ENCODE measurements at regions not wholly inside any gene's neighbourhood (a gene's known extent, or its start where the extent isn't known, plus 50 kb on each side); places are given as distances from the start of the nearest gene placed in this dataset.
A peak's percentile ranks its signal among the peaks of the same experiment; 100 is the strongest.

GRCh38 chr10:123398180-123398591, 244.0 kb downstream of the BUB3 start:
- TF ChIP-seq CTCF (IDR thresholded peaks at IDR 0.05) (no peak), EP300 (IDR thresholded peaks at IDR 0.05) (no peak), POLR2AphosphoS5 (IDR thresholded peaks at IDR 0.05) (no peak), POLR2A (IDR thresholded peaks at IDR 0.05) (no peak)
- H3K4me3 ChIP-seq, result no peak overlapping the region
- DNase-seq, result no peak
- no peaks in the 10 kb centered on the region for H3K9me3 ChIP-seq
- 64 to 65% methylated on average over 4 of the region's 4 CpGs for WGBS, 2 donors
- H3K36me3 ChIP-seq, result no peaks in the 10 kb centered on the region
- H3K27ac ChIP-seq, result no peak overlapping the region
- H3K4me1 ChIP-seq, result no peaks in the 10 kb centered on the region
- no peak for ATAC-seq (ENCODE audit: low FRiP score in 2 of 2)
- H3K27me3 ChIP-seq, result no peaks in the 10 kb centered on the region

GRCh38 chr10:123398756-123399155, 244.6 kb downstream of the BUB3 start:
- Histone ChIP-seq H3K27ac (no peak overlapping the region), H3K4me3 (no peak overlapping the region), H3K9me3 (no peaks in the 10 kb centered on the region), H3K27me3 (no peaks in the 10 kb centered on the region), H3K4me1 (no peaks in the 10 kb centered on the region), H3K36me3 (no peaks in the 10 kb centered on the region)
- no peak for DNase-seq
- TF ChIP-seq POLR2A (IDR thresholded peaks at IDR 0.05) (no peak), CTCF (IDR thresholded peaks at IDR 0.05) (no peak), POLR2AphosphoS5 (IDR thresholded peaks at IDR 0.05) (no peak), EP300 (IDR thresholded peaks at IDR 0.05) (no peak)
- ATAC-seq (ENCODE audit: low FRiP score in 2 of 2), result no peak

GRCh38 chr10:123399276-123399839, 245.2 kb downstream of the BUB3 start:
- DNase-seq, result no peak
- H3K27ac ChIP-seq, result no peak overlapping the region
- no peak overlapping the region for H3K4me3 ChIP-seq
- WGBS, 2 donors, result 84 to 89% methylated on average over 12 of the region's 12 CpGs
- H3K4me1 ChIP-seq, result no peaks in the 10 kb centered on the region
- H3K36me3 ChIP-seq, result no peaks in the 10 kb centered on the region
- no peaks in the 10 kb centered on the region for H3K27me3 ChIP-seq
- no peak for ATAC-seq (ENCODE audit: low FRiP score in 2 of 2)
- peaks cover 0 to 2% (median 0%) of the 10 kb centered on the region in 4 donors for H3K9me3 ChIP-seq
- no peak for TF ChIP-seq POLR2A (IDR thresholded peaks at IDR 0.05)
- no peak for TF ChIP-seq EP300 (IDR thresholded peaks at IDR 0.05)
- no peak for TF ChIP-seq POLR2AphosphoS5 (IDR thresholded peaks at IDR 0.05)
- no peak for TF ChIP-seq CTCF (IDR thresholded peaks at IDR 0.05)

- H3K4me3 ChIP-seq, result no peak overlapping the region
- ATAC-seq (ENCODE audit: low FRiP score in 2 of 2), result peak in 1 of 2 donors; percentile 38
- H3K4me1 ChIP-seq, result no peaks in the 10 kb centered on the region
- peaks cover 0 to 12% (median 0%) of the 10 kb centered on the region in 4 donors for H3K9me3 ChIP-seq
- WGBS, 2 donors, result 67 to 68% methylated on average over 3 of the region's 3 CpGs
- H3K27me3 ChIP-seq, result no peaks in the 10 kb centered on the region
- H3K36me3 ChIP-seq, result no peaks in the 10 kb centered on the region
- no peak overlapping the region for H3K27ac ChIP-seq
- no peak for TF ChIP-seq CTCF (IDR thresholded peaks at IDR 0.05)
- no peak for TF ChIP-seq EP300 (IDR thresholded peaks at IDR 0.05)
- no peak for TF ChIP-seq POLR2AphosphoS5 (IDR thresholded peaks at IDR 0.05)
- no peak for TF ChIP-seq POLR2A (IDR thresholded peaks at IDR 0.05)
- no peak for DNase-seq
These were observed 247.8 kb downstream of the BUB3 start for GRCh38 chr10:123402021-123402420.

- WGBS, 2 donors, result 72 to 81% methylated on average over 5 of the region's 5 CpGs
- ATAC-seq (ENCODE audit: low FRiP score in 2 of 2), result peak in 1 of 2 donors; percentile 37
These were observed 248.5 kb downstream of the BUB3 start for GRCh38 chr10:123402656-123403055.

More at GRCh38 chr10:123402656-123403055, 248.5 kb downstream of the BUB3 start:
- Histone ChIP-seq H3K4me1 (no peaks in the 10 kb centered on the region), H3K4me3 (no peak overlapping the region), H3K27ac (no peak overlapping the region), H3K9me3 (peaks cover 0 to 12% (median 0%) of the 10 kb centered on the region in 4 donors), H3K27me3 (no peaks in the 10 kb centered on the region), H3K36me3 (no peaks in the 10 kb centered on the region)
- TF ChIP-seq EP300 (IDR thresholded peaks at IDR 0.05) (no peak), POLR2AphosphoS5 (IDR thresholded peaks at IDR 0.05) (no peak), POLR2A (IDR thresholded peaks at IDR 0.05) (no peak), CTCF (IDR thresholded peaks at IDR 0.05) (no peak)
- no peak for DNase-seq
